GM18498 (cell line): ENCODE measurements at regions not wholly inside any gene's neighbourhood (a gene's known extent, or its start where the extent isn't known, plus 50 kb on each side); places are given as distances from the start of the nearest gene placed in this dataset.

Experiments used
- ATAC-seq: cut with Tn5 transposase; IDR thresholded peaks from one replicate; pipeline ENCODE4 v1.9.1; 2021; ENCODE audit warnings: mild to moderate bottlenecking, moderate library complexity; ENCODE audit not compliant: unreplicated experiment

- no peak for ATAC-seq
Observed at GRCh38 chr1:235027076-235027861, 101.4 kb downstream of the TOMM20 start.

DNA sequence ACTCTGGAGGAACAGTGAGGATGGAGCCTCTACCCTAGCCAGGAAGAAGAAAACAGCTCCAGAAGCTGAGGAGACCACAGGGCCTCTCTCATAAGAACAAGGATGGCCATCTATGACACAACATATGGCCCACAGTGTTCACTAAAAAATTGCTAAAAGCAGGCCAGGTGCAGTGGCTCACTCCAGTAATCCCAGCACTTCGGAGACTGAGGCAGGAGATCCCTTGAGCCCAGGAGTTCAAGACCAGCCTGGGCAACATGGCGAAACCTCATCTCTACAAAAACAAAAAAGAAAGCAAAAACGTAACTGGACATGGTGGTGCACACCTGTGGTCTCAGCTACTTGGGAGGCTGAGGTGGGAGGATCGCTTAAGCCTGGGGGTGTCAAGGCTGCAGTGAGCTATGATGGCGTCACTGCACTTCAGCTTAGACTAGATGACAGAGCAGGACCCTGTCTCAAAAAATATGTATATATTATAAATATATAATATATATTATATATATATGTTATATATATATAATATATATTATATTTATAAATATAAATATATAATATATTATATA, 103.1 kb downstream of the TOMM20 start:
- no peak for ATAC-seq

GRCh38 chr1:235024711-235025421, 103.8 kb downstream of the TOMM20 start:
- no peak for ATAC-seq

- no peak for ATAC-seq
Observed at GRCh38 chr1:235023711-235024439, 104.8 kb downstream of the TOMM20 start.

DNA sequence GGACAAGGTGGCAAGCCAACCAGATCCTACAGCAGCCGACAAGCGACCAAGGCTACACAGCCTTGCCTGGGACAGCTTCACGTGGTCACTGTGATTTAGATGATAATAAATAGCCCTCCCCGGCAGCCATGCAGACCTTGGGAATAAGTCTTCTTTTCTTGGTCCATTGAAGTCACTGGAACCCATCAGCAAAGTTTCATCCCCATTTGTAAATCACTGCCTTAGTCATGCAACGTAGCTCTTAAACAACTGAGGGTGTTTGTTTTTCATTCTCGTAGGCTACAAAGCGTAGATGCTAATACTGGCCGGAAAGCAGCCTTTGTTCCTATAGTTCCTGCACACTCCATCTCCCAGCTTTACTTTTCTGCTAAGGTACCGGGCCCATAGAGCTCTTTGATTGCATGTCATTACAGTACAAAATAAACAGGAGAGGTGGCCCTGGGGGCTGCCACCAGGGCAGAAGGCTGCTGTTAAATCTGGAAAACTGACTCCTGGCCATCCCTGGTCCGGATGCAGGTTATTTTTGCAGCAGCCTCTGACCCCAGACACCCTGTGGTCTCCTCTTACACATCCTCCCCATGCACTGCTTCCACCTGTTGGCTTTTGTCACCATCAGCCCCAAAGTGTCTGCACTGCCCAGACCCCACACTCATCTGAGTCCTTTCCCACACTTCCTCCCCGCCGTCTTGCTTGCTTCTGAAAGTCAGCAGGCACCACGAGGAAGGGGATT, 105.5 kb downstream of the TOMM20 start:
- ATAC-seq, result no peak

DNA sequence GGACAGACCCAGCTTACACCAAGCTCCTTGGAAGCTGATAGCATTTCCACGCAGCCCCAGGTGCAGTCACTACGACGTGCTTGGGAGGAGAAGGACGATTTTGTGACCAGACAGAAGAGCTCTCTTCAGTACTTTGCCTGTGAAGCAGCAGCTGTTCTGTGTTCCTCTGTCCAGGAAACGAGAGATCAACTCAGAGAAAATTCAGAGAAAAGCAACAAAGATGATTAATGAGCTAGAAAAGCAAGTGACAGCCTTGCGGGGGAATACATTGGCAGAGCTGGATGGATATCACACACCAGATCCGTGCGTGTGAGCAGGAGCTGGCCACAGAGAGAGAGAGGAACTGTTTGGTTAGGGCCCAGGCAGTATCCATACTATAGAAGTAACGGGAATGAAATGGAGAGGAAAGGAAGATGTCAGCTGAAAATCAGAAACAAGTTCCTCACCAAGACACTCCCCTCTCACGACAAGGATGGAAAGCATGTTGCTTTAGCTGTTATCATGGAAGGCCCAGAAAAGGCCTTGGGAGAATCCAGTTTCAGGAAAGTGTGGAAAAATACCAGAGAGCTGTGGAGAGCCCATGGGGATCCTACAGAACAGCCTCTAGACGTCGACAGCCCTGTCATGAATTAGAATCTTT, 106.2 kb downstream of the TOMM20 start:
- no peak for ATAC-seq

GRCh38 chr1:235021815-235022214, 106.8 kb downstream of the TOMM20 start:
- ATAC-seq, result no peak

DNA sequence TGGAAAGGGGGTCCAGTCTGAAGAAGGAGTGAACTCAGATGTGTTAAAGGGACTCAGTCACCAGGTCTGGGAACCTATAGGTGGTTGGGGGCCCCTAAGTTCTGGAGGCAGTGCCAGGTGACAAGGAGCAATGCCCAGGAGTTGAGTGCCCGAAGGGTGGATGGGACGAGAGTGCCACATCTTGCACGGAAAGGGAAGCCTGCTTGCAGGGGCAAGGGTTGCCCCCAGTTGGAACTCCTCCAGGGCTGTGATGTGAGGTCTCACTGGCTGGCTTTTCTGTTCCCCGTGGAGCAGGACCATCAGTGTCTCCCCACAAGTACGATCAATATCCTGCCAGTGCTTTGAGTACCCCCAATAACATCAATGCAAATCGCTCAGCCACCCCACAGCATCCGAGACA, 107.3 kb downstream of the TOMM20 start:
- ATAC-seq, result no peak

GRCh38 chr1:235019961-235020360, 108.7 kb downstream of the TOMM20 start:
- ATAC-seq, result no peak

- no peak for ATAC-seq
Observed at GRCh38 chr1:235019471-235019870, 109.2 kb downstream of the TOMM20 start.

GRCh38 chr1:235018720-235019444, 109.8 kb downstream of the TOMM20 start:
- ATAC-seq, result no peak

GRCh38 chr1:235018161-235018560, 110.5 kb downstream of the TOMM20 start:
- no peak for ATAC-seq

GRCh38 chr1:235017719-235018118, 110.9 kb downstream of the TOMM20 start:
- ATAC-seq, result no peak

- ATAC-seq, result no peak
Observed at GRCh38 chr1:235017191-235017590, 111.4 kb downstream of the TOMM20 start.

- ATAC-seq, result peak; percentile 30
Observed at GRCh38 chr1:235015291-235015985, 113.2 kb downstream of the TOMM20 start.

DNA sequence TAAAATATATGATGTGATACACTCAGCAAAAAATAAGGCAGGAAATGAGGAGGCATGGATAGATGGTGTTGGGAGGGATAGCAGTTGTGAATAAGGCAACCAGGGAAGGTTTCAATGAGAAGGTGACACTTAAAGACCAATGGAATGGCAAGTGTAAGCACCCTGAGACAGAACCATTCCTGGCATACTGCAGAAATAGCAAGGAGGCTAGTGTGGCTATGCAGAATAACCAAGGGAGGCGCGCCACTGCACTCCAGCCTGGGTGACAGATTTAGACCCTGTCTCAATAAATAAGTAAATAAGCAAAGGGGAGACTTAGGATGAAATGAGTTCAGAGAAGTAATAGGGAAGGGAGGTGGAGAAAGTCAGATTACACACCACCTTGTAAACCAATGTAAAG, 113.9 kb downstream of the TOMM20 start:
- no peak for ATAC-seq

- ATAC-seq, result no peak
Observed at GRCh38 chr1:235013512-235013911, 115.1 kb downstream of the TOMM20 start.

DNA sequence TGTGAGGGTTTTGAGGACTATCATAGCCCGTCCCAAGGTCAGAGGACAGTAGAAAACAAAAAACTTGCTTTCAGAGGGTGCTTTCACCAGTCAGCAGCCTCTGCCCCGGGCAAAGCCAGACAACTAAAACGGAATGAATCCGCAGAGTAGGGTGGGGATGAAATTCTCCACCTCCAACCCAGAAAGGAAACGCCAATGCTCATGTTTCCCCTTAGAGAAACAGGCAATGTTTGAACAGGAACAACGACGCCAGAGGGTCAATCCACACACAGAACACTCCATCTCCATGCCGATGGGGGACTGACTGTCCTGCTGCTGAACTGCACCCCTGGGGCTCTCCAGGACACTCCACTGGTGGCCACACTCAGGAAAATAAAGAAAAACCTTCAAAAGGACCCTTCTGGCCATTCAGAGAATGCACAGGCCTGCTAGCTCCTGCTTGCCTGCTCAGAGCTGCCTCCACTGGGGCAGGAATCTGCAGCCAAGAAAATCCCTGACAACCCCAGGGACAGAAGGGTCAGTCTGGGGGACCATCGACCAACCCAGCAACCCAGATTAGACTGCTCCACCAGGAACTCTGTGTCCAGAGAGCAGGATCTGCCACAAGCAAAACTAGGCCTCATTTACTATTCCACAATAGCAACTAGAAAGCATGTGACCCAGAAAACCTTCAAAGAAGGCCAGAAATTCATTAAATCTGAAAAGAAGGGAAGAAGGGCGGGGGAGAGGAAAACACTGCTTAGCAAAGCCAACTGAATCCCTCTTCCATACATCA, 116.0 kb downstream of the TOMM20 start:
- no peak for ATAC-seq
